IPS-NIHi11 (cell line): ENCODE measurements at regions not wholly inside any gene's neighbourhood (a gene's known extent, or its start where the extent isn't known, plus 50 kb on each side); places are given as distances from the start of the nearest gene placed in this dataset.

Experiments
- DNase-seq: peaks from one replicate; pipeline ENCODE4 v3.0.0; 2012; ENCODE audit warnings: mixed read lengths, low spot score

GRCh38 chr12:68557011-68557730 lies 53.5 kb upstream of the RAP1B start:
- no peak for DNase-seq

GRCh38 chr12:68559246-68559645 lies 51.5 kb upstream of the RAP1B start:
- no peak for DNase-seq

GRCh38 chr12:68559984-68560850 lies 50.5 kb upstream of the RAP1B start:
- peak; percentile 33 for DNase-seq

DNA sequence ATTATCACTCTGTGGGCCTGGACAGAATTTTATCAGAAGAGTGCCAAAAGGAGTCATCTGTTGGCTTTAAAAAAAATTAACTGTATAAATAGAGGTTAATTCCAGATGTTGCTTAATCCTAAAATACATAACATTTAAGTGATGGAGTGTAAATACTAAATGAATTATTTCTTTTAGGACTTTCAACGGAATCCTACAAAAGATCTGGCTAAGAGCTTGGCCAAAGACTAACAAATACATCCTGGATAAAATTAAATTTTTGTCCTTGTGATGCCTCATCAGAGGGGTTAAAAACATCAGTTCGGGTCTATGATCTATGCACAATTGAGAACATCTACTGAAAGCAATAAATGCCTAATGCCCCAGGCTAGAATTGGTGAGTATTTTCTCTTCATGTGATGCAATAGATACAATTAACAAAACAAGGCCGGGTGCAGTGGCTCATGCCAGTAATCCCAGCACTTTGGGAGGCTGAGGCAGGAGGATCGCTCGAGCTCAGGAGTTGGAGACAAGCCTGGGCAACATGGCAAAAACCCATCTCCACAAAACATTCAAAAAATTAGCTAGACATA lies 49.8 kb upstream of the RAP1B start:
- DNase-seq, result no peak
